NB4 (cell line): ENCODE measurements at regions not wholly inside any gene's neighbourhood (a gene's known extent, or its start where the extent isn't known, plus 50 kb on each side); places are given as distances from the start of the nearest gene placed in this dataset.

Source experiments
- CTCF ChIP-seq: IDR thresholded peaks from one replicate; pipeline ENCODE4 v1.5.1; 2012; ENCODE audit warnings: low read depth, low read length
- MYC ChIP-seq: IDR thresholded peaks from 2 replicates; pipeline ENCODE4 v1.6.1; 2011; ENCODE audit warnings: low read depth, low read length
- POLR2A ChIP-seq: IDR thresholded peaks from 2 replicates; pipeline ENCODE4 v1.6.1; 2011; ENCODE audit warnings: mild to moderate bottlenecking; ENCODE audit not compliant: insufficient read length; ENCODE audit errors: extremely low read depth

- TF ChIP-seq CTCF, result no peak
- TF ChIP-seq POLR2A, result no peak
- no peak for TF ChIP-seq MYC
Measured at GRCh38 chr18:30596635-30597034, 445.9 kb downstream of the DSC3 start.
